Testis (tissue), 2 donors: ENCODE measurements at regions not wholly inside any gene's neighbourhood (a gene's known extent, or its start where the extent isn't known, plus 50 kb on each side); places are given as distances from the start of the nearest gene placed in this dataset.

Experiments used
- DNase-seq: peaks from one replicate; pipeline ENCODE4 v3.0.0-alpha.2; 2019
- H3K27ac ChIP-seq, 2 donors: fragments of 200-600 bp; sonication (generic); one replicate each; pipeline ENCODE4 v1.5.1; 2019
- H3K27me3 ChIP-seq: fragments of 200-600 bp; sonication (generic); one replicate; pipeline ENCODE4 v1.5.1; 2019
- H3K36me3 ChIP-seq: fragments of 200-600 bp; sonication (generic); one replicate; pipeline ENCODE4 v1.5.1; 2017; ENCODE audit warnings: low read depth; ENCODE audit errors: missing control alignments
- H3K4me1 ChIP-seq: fragments of 200-600 bp; sonication (generic); one replicate; pipeline ENCODE4 v1.5.1; 2019
- H3K4me3 ChIP-seq, 2 donors: fragments of 200-600 bp; sonication (generic); one replicate each; pipeline ENCODE4 v1.5.1; 2017 to 2019
- H3K9me3 ChIP-seq: fragments of 200-600 bp; sonication (generic); one replicate; pipeline ENCODE4 v1.5.1; 2017
- CTCF ChIP-seq, 3 experiments: fragments of 450-650 bp in 2 of 3; fragments of 200-600 bp in 1 of 3; sonication (generic) in 1 of 3; IDR thresholded peaks; one replicate each; pipeline ENCODE4 v1.5.1; 2016 to 2019; ENCODE audit warnings: antibody characterized with exemption in 3 of 3, mild to moderate bottlenecking in 2 of 3, moderate library complexity in 1 of 3
- POLR2A ChIP-seq: fragments of 450-650 bp; IDR thresholded peaks from one replicate; pipeline ENCODE4 v1.6.1; 2017; ENCODE audit warnings: antibody characterized with exemption, mild to moderate bottlenecking, moderate library complexity
- WGBS, 2 donors: methylation state at CpG; one replicate each; pipeline ENCODE4 v1.1.5; 2018; 5-methylcytosine and 5-hydroxymethylcytosine counted together
- intact Hi-C: fragments of 100-400 bp; cut with DNase I; formaldehyde crosslinking; loops from one replicate; pipeline ENCODE4 v1.15.1; 2023; ENCODE audit warnings: low total_unique reads

GRCh38 chrX:149372866-149373265 is 132.2 kb downstream of the IDS start:
- no peaks in the 10 kb centered on the region for H3K4me1 ChIP-seq
- WGBS, 2 donors, result 64 to 77% methylated on average over 2 of the region's 2 CpGs
- no peak for DNase-seq
- H3K27me3 ChIP-seq, result no peaks in the 10 kb centered on the region
- TF ChIP-seq CTCF (IDR thresholded peaks at IDR 0.05), result no peak
- TF ChIP-seq POLR2A, result no peak
- H3K36me3 ChIP-seq, result no peaks in the 10 kb centered on the region
- intact Hi-C loops, result no loop called here
- H3K9me3 ChIP-seq, result no peaks in the 10 kb centered on the region
- H3K4me3 ChIP-seq, result no peak overlapping the region
- no peak overlapping the region for H3K27ac ChIP-seq

GRCh38 chrX:149371986-149372385 is 133.1 kb downstream of the IDS start:
- H3K4me3 ChIP-seq, result no peak overlapping the region
- 54 to 70% methylated on average over 3 of the region's 3 CpGs for WGBS, 2 donors
- no peak overlapping the region for H3K27ac ChIP-seq

GRCh38 chrX:149370097-149370496 is 135.0 kb downstream of the IDS start:
- Histone ChIP-seq H3K27me3 (no peaks in the 10 kb centered on the region), H3K4me3 (no peak overlapping the region), H3K36me3 (no peaks in the 10 kb centered on the region), H3K9me3 (no peaks in the 10 kb centered on the region), H3K4me1 (no peaks in the 10 kb centered on the region), H3K27ac (no peak overlapping the region)
- intact Hi-C loops, result no loop called here
- no peak for DNase-seq
- TF ChIP-seq POLR2A (no peak), CTCF (IDR thresholded peaks at IDR 0.05) (no peak)
- 68 to 93% methylated on average over 5 to 6 of the region's 6 CpGs for WGBS, 2 donors

More at GRCh38 chrX:149371986-149372385, 133.1 kb downstream of the IDS start:
- Histone ChIP-seq H3K36me3 (no peaks in the 10 kb centered on the region), H3K4me1 (no peaks in the 10 kb centered on the region), H3K27me3 (no peaks in the 10 kb centered on the region), H3K9me3 (no peaks in the 10 kb centered on the region)
- intact Hi-C loops, result no loop called here
- TF ChIP-seq POLR2A (no peak), CTCF (IDR thresholded peaks at IDR 0.05) (no peak)
- no peak for DNase-seq

GRCh38 chrX:149365552-149365951 is 139.6 kb downstream of the IDS start:
- intact Hi-C loops, result no loop called here
- H3K27me3 ChIP-seq, result no peaks in the 10 kb centered on the region
- DNase-seq, result no peak
- H3K36me3 ChIP-seq, result no peaks in the 10 kb centered on the region
- H3K9me3 ChIP-seq, result no peaks in the 10 kb centered on the region
- H3K27ac ChIP-seq, result no peak overlapping the region
- no peaks in the 10 kb centered on the region for H3K4me1 ChIP-seq
- no peak overlapping the region for H3K4me3 ChIP-seq
- no peak for TF ChIP-seq CTCF (IDR thresholded peaks at IDR 0.05)
- TF ChIP-seq POLR2A, result no peak

GRCh38 chrX:149365061-149365460 is 140.0 kb downstream of the IDS start:
- no peak overlapping the region for H3K27ac ChIP-seq
- DNase-seq, result no peak
- H3K27me3 ChIP-seq, result no peaks in the 10 kb centered on the region
- no peak for TF ChIP-seq POLR2A
- TF ChIP-seq CTCF (IDR thresholded peaks at IDR 0.05), result no peak
- H3K9me3 ChIP-seq, result no peaks in the 10 kb centered on the region
- WGBS, 2 donors, result 87 to 97% methylated on average over 1 of the region's 1 CpG
- no peaks in the 10 kb centered on the region for H3K36me3 ChIP-seq
- intact Hi-C loops, result no loop called here
- no peak overlapping the region for H3K4me3 ChIP-seq
- H3K4me1 ChIP-seq, result no peaks in the 10 kb centered on the region
